ENCODE measurements at regions not wholly inside any gene's neighbourhood (a gene's known extent, or its start where the extent isn't known, plus 50 kb on each side); places are given as distances from the start of the nearest gene placed in this dataset.

- no peak for TF ChIP-seq AFF4 (CRISPR knock-in tag; IDR thresholded peaks at IDR 0.05; ENCODE audit: borderline replicate concordance)
Measured at GRCh38 chr4:91914176-91914804, 389.5 kb upstream of the GRID2 start (continued).

GRCh38 chr4:91916219-91916618 lies 387.5 kb upstream of the GRID2 start:
- Mint-ChIP-seq H3K27me3 (ENCODE audit: low read depth) (no peaks in the 10 kb centered on the region), H3K36me3 (no peaks in the 10 kb centered on the region), H3K9me3 (no peaks in the 10 kb centered on the region), H3K4me1 (no peaks in the 10 kb centered on the region), H3K27ac (no peak overlapping the region), H3K4me3 (no peak overlapping the region)
- DNase-seq (ENCODE audit: low spot score) (no peak), ATAC-seq (no peak)
- TF ChIP-seq ATF1 (CRISPR knock-in tag; IDR thresholded peaks at IDR 0.05), result no peak
- TF ChIP-seq MXD4 (CRISPR knock-in tag; IDR thresholded peaks at IDR 0.05; ENCODE audit: borderline replicate concordance), result no peak
- TF ChIP-seq FOXP4 (CRISPR knock-in tag; IDR thresholded peaks at IDR 0.05), result no peak
- no peak for TF ChIP-seq ZNF219 (CRISPR knock-in tag; IDR thresholded peaks at IDR 0.05; ENCODE audit: borderline replicate concordance)
- no peak for TF ChIP-seq SP1 (CRISPR knock-in tag; conservative IDR thresholded peaks at IDR 0.05)
- TF ChIP-seq FOXK1 (CRISPR knock-in tag; IDR thresholded peaks at IDR 0.05), result no peak
- no peak for TF ChIP-seq NR3C1 (CRISPR knock-in tag; conservative IDR thresholded peaks at IDR 0.05; ENCODE audit: low read depth)
- TF ChIP-seq NFATC4 (CRISPR knock-in tag; IDR thresholded peaks at IDR 0.05), result no peak
- TF ChIP-seq STAT6 (CRISPR knock-in tag; conservative IDR thresholded peaks at IDR 0.05; ENCODE audit: low read depth), result no peak
- TF ChIP-seq RORB (CRISPR knock-in tag; IDR thresholded peaks at IDR 0.05), result no peak
- no peak for TF ChIP-seq NFYB (CRISPR knock-in tag; conservative IDR thresholded peaks at IDR 0.05; ENCODE audit: low read depth)
- ChIA-PET CTCF (no interaction called here), POLR2A (no interaction called here)

- ATAC-seq, result no peak
- CTCF ChIA-PET, result no interaction called here
Measured at GRCh38 chr4:91924625-91925024, 379.1 kb upstream of the GRID2 start.

More at GRCh38 chr4:91924625-91925024, 379.1 kb upstream of the GRID2 start:
- no peaks in the 10 kb centered on the region for H3K4me1 Mint-ChIP-seq
- H3K4me3 Mint-ChIP-seq, result no peak overlapping the region
- no peak for TF ChIP-seq ARID4B (CRISPR knock-in tag; IDR thresholded peaks at IDR 0.05; ENCODE audit: borderline replicate concordance)
- TF ChIP-seq ZNF317 (CRISPR knock-in tag; IDR thresholded peaks at IDR 0.05; ENCODE audit: borderline replicate concordance, low read depth), result no peak
- DNase-seq (ENCODE audit: low spot score), result no peak
- H3K36me3 Mint-ChIP-seq, result peaks cover 13% of the 10 kb centered on the region
- H3K27ac Mint-ChIP-seq, result no peak overlapping the region
- peaks cover 17% of the 10 kb centered on the region for H3K9me3 Mint-ChIP-seq
- POLR2A ChIA-PET, result no interaction called here
- H3K27me3 Mint-ChIP-seq (ENCODE audit: low read depth), result no peaks in the 10 kb centered on the region
